H1 (cell line): ENCODE measurements at regions not wholly inside any gene's neighbourhood (a gene's known extent, or its start where the extent isn't known, plus 50 kb on each side); places are given as distances from the start of the nearest gene placed in this dataset.

ENCODE experiments used
- CTCF ChIA-PET: fragments of 300-600 bp; sonication (Branson Sonifier 250); formaldehyde crosslinking; loops from one replicate; lab custom pipeline; 2021; ENCODE audit not compliant: partially characterized antibody; lab: Charles Lee
- POLR2A ChIA-PET: fragments of 300-600 bp; sonication (Branson Sonifier 250); formaldehyde crosslinking; loops from one replicate; lab custom pipeline; 2021; ENCODE audit warnings: inconsistent platforms; ENCODE audit not compliant: partially characterized antibody; lab: Charles Lee
- DNase-seq, 2 experiments: peaks; one replicate each; pipeline versions ENCODE4 v3.0.0 to v3.0.0-alpha.2; 2010 to 2022; ENCODE audit warnings: low spot score in 2 of 2, low read depth in 1 of 2, mixed read lengths in 1 of 2
- FAIRE-seq: peaks from 2 replicates; lab custom pipeline; 2011; peaks lifted over from hg19 to GRCh38; lab: Jason Lieb, UNC
- H2AFZ ChIP-seq: 2 replicates; pipeline ENCODE4 v1.8.1; 2012; ENCODE audit warnings: low read length, inconsistent platforms
- H2AK5ac ChIP-seq: 2 replicates; pipeline ENCODE4 v1.6.1; 2013; ENCODE audit warnings: low read depth, low read length
- H2BK120ac ChIP-seq: replicated peaks from 2 replicates; pipeline ENCODE3; 2013; ENCODE audit warnings: low read depth, low read length, inconsistent platforms
- H2BK12ac ChIP-seq: 2 replicates; pipeline ENCODE4 v1.6.1; 2013; ENCODE audit warnings: low read depth, low read length
- H2BK15ac ChIP-seq: 2 replicates; pipeline ENCODE4 v1.6.1; 2013; ENCODE audit warnings: low read length
- H2BK20ac ChIP-seq: 2 replicates; pipeline ENCODE4 v1.6.1; 2013; ENCODE audit warnings: low read length
- H2BK5ac ChIP-seq: 2 replicates; pipeline ENCODE4 v1.6.1; 2013; ENCODE audit warnings: low read depth, low read length
- H3K14ac ChIP-seq: 2 replicates; pipeline ENCODE4 v1.6.1; 2013; ENCODE audit warnings: inconsistent platforms; ENCODE audit not compliant: insufficient read length
- H3K18ac ChIP-seq: 2 replicates; pipeline ENCODE4 v1.6.1; 2013; ENCODE audit warnings: low read length; ENCODE audit errors: extremely low read depth
- H3K23ac ChIP-seq: 2 replicates; pipeline ENCODE4 v1.6.1; 2013; ENCODE audit warnings: inconsistent platforms; ENCODE audit not compliant: insufficient read length
- H3K23me2 ChIP-seq: 2 replicates; pipeline ENCODE4 v1.6.1; 2013; ENCODE audit warnings: low read depth, low read length
- H3K27ac ChIP-seq: 2 replicates; pipeline ENCODE4 v1.6.1; 2011; ENCODE audit warnings: low read depth, low read length, inconsistent platforms
- H3K27me3 ChIP-seq, 4 experiments: replicated peaks in 1 of 4; 1 replicate in 1 of 4; 2 replicates in 3 of 4; pipeline versions ENCODE4 v1.6.1 to v1.8.1; 2011 to 2013; ENCODE audit warnings: low read length in 3 of 4, mild to moderate bottlenecking in 3 of 4, inconsistent platforms in 2 of 4, mixed read lengths in 2 of 4, moderate library complexity in 1 of 4; ENCODE audit not compliant: control insufficient read depth in 3 of 4, insufficient read depth in 3 of 4; ENCODE audit errors: extremely low read depth in 1 of 4
- H3K36me3 ChIP-seq, 4 experiments: 2 replicates each; pipeline versions ENCODE4 v1.6.1 to v1.8.1; 2011 to 2013; ENCODE audit warnings: mild to moderate bottlenecking in 4 of 4, low read length in 3 of 4, moderate library complexity in 2 of 4, control low read depth in 1 of 4, inconsistent platforms in 1 of 4; ENCODE audit not compliant: insufficient read depth in 4 of 4, control insufficient read depth in 2 of 4
- H3K4ac ChIP-seq: replicated peaks from 2 replicates; pipeline ENCODE3; 2013; ENCODE audit warnings: low read length, low read depth, mixed read lengths, inconsistent platforms; ENCODE audit not compliant: insufficient read length
- H3K4me1 ChIP-seq, 4 experiments: replicated peaks in 1 of 4; 1 replicate in 1 of 4; 2 replicates in 3 of 4; pipeline versions ENCODE4 v1.6.1 to v1.8.1; 2011 to 2013; ENCODE audit warnings: low read length in 3 of 4, inconsistent platforms in 2 of 4, mixed read lengths in 1 of 4; ENCODE audit not compliant: insufficient read depth in 4 of 4, control insufficient read depth in 3 of 4
- H3K4me2 ChIP-seq, 2 experiments: 2 replicates each; pipeline versions ENCODE4 v1.6.1 to v1.8.1; 2011 to 2013; ENCODE audit warnings: low read depth in 2 of 2, low read length in 2 of 2, control low read depth in 1 of 2, inconsistent platforms in 1 of 2, mild to moderate bottlenecking in 1 of 2; ENCODE audit not compliant: insufficient read depth in 1 of 2
- H3K4me3 ChIP-seq, 4 experiments: fragments of 200-600, 300-600 bp in 1 of 4; sonication (generic), shearing (Covaris generic), sonication (Bioruptor Twin) in 1 of 4; 2 replicates each; pipeline versions ENCODE4 v1.5.1 to v1.8.1; 2011 to 2016; ENCODE audit warnings: low read length in 4 of 4, low read depth in 3 of 4, control low read depth in 2 of 4, inconsistent platforms in 2 of 4, mild to moderate bottlenecking in 2 of 4, mixed read lengths in 1 of 4, moderate library complexity in 1 of 4; ENCODE audit not compliant: insufficient read depth in 2 of 4; ENCODE audit errors: extremely low read depth in 1 of 4
- H3K56ac ChIP-seq: replicated peaks from 2 replicates; pipeline ENCODE3; 2013; ENCODE audit warnings: low read depth, mild to moderate bottlenecking, mixed read lengths, low read length, inconsistent platforms; ENCODE audit not compliant: insufficient read length
- H3K79me1 ChIP-seq: 2 replicates; pipeline ENCODE4 v1.6.1; 2013; ENCODE audit warnings: low read depth, low read length, control low read depth
- H3K79me2 ChIP-seq, 2 experiments: 2 replicates each; pipeline versions ENCODE4 v1.6.1 to v1.8.1; 2012 to 2013; ENCODE audit warnings: low read length in 2 of 2, mild to moderate bottlenecking in 2 of 2, inconsistent platforms in 1 of 2; ENCODE audit not compliant: insufficient read depth in 2 of 2, control insufficient read depth in 1 of 2
- H3K9ac ChIP-seq, 4 experiments: replicated peaks in 1 of 4; 1 replicate in 1 of 4; 2 replicates in 3 of 4; pipeline versions ENCODE4 v1.6.1 to v1.8.1; 2011 to 2013; ENCODE audit warnings: low read depth in 3 of 4, low read length in 3 of 4, control low read depth in 2 of 4, mild to moderate bottlenecking in 2 of 4, moderate library complexity in 2 of 4, inconsistent platforms in 1 of 4; ENCODE audit errors: extremely low read depth in 1 of 4
- H3K9me3 ChIP-seq, 2 experiments: 2 replicates each; pipeline versions ENCODE4 v1.6.1 to v1.8.1; 2012 to 2013; ENCODE audit warnings: mild to moderate bottlenecking in 2 of 2, moderate library complexity in 2 of 2, control low read depth in 1 of 2, inconsistent platforms in 1 of 2, low read depth in 1 of 2, low read length in 1 of 2, mixed read lengths in 1 of 2; ENCODE audit not compliant: insufficient read depth in 2 of 2
- H4K20me1 ChIP-seq, 2 experiments: replicated peaks in 1 of 2; 2 replicates each; pipeline versions ENCODE3 to v1.8.1; 2011 to 2013; ENCODE audit warnings: inconsistent platforms in 2 of 2, low read length in 2 of 2, mild to moderate bottlenecking in 1 of 2; ENCODE audit not compliant: insufficient read depth in 2 of 2, control insufficient read depth in 1 of 2
- H4K5ac ChIP-seq: 2 replicates; pipeline ENCODE4 v1.6.1; 2013; ENCODE audit warnings: low read length, low read depth, mixed read lengths, inconsistent platforms; ENCODE audit not compliant: insufficient read length
- H4K8ac ChIP-seq: 2 replicates; pipeline ENCODE4 v1.8.0; 2013; ENCODE audit warnings: mild to moderate bottlenecking, moderate library complexity, low read length, inconsistent platforms; ENCODE audit not compliant: insufficient read depth; ENCODE audit errors: extremely low read depth
- H4K91ac ChIP-seq: replicated peaks from 2 replicates; pipeline ENCODE3; 2013; ENCODE audit warnings: low read length, mixed read lengths, inconsistent platforms; ENCODE audit not compliant: insufficient read length
- CHD1 ChIP-seq: IDR thresholded peaks from 2 replicates; pipeline ENCODE4 v1.6.1; 2012; ENCODE audit warnings: low read depth, low read length, improper control_type of control experiment
- HDAC2 ChIP-seq, 2 experiments: fragments of 300-600 bp in 1 of 2; sonication (generic) in 1 of 2; IDR thresholded peaks; 2 replicates each; pipeline ENCODE4 v1.6.1; 2011 to 2012; ENCODE audit warnings: low read depth in 2 of 2, low read length in 2 of 2, mild to moderate bottlenecking in 2 of 2, moderate library complexity in 2 of 2, borderline replicate concordance in 1 of 2, inconsistent platforms in 1 of 2
- POLR2AphosphoS5 ChIP-seq: IDR thresholded peaks from 2 replicates; pipeline ENCODE4 v1.6.1; 2011; ENCODE audit warnings: low read depth, low read length
- RNF2 ChIP-seq: fragments of 200-900, 300-1000 bp; sonication (generic); IDR thresholded peaks from 2 replicates; pipeline ENCODE4 v1.7.1; 2016; ENCODE audit warnings: borderline replicate concordance, low read depth, mild to moderate bottlenecking, antibody characterized with exemption, low read length; ENCODE audit not compliant: poor library complexity, severe bottlenecking; ENCODE audit errors: missing control alignments
- SAP30 ChIP-seq: fragments of 300-600 bp; sonication (generic); IDR thresholded peaks from 2 replicates; pipeline ENCODE4 v1.7.1; 2012; ENCODE audit warnings: low read length, moderate library complexity, mild to moderate bottlenecking, inconsistent platforms; ENCODE audit not compliant: insufficient read depth, insufficient replicate concordance
- TAF1 ChIP-seq: IDR thresholded peaks from 2 replicates; pipeline ENCODE4 v1.6.1; 2011; ENCODE audit warnings: mild to moderate bottlenecking, low read depth, low read length
- WGBS, 2 experiments: shearing (Covaris generic) in 1 of 2; methylation state at CpG; one replicate each; pipeline versions ENCODE4 v1.1.6 to v1.1.7; 2013 to 2015; ENCODE audit warnings: low lambda C conversion rate in 2 of 2, mixed read lengths in 2 of 2, inconsistent platforms in 1 of 2, low coverage in 1 of 2, missing lambda C conversion rate in 1 of 2; ENCODE audit not compliant: insufficient replicate concordance in 2 of 2, insufficient coverage in 1 of 2, insufficient read length in 1 of 2; ENCODE audit errors: extremely low coverage in 1 of 2, missing lambda C conversion rate in 1 of 2; 5-methylcytosine and 5-hydroxymethylcytosine counted together

DNA sequence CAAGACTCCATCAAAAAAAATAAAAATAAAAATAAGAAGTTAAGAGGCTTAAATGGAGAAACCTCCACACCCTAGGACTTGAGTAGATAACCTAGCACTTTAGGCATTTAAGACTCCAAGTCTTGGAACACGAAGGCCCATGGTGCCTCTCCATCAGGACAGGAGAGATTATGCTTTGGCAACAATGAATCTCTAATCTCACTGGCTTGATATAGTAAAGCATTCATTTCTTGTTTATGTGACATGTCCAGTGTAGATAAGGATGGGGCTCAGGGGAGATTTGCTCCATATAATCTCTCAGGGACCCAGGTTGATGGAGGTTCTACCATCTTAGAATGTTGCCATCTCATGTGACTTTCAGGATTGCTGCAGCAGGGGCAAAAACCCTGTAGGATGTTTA, 117.7 kb upstream of the FUT8 start:
- no peak for FAIRE-seq
- H3K9me3 ChIP-seq, result no peaks in the 10 kb centered on the region
- WGBS, 2 experiments, result 86% methylated on average over 1 of the region's 1 CpG; no CpG with 5 or more reads in 1 of the 2 experiments
- H2BK15ac ChIP-seq, result no peak overlapping the region
- H3K23ac ChIP-seq, result no peak overlapping the region
- H4K20me1 ChIP-seq, result no peaks in the 10 kb centered on the region
- POLR2A ChIA-PET, result no interaction called here
- no peak overlapping the region for H4K8ac ChIP-seq
- H4K5ac ChIP-seq, result no peak overlapping the region
- no peak for DNase-seq
- no peaks in the 10 kb centered on the region for H3K79me2 ChIP-seq
- H2BK5ac ChIP-seq, result no peak overlapping the region
- H3K27me3 ChIP-seq, result no peaks in the 10 kb centered on the region
- H3K4me3 ChIP-seq, result no peak overlapping the region
- no peaks in the 10 kb centered on the region for H3K79me1 ChIP-seq
- H3K27ac ChIP-seq, result no peak overlapping the region
- no peak overlapping the region for H3K18ac ChIP-seq
- H3K4me1 ChIP-seq, result no peaks in the 10 kb centered on the region
- TF ChIP-seq SAP30 (no peak), TAF1 (no peak), CHD1 (no peak), RNF2 (no peak), POLR2AphosphoS5 (no peak), HDAC2 (IDR thresholded peaks at IDR 0.05; ENCODE audit: borderline replicate concordance in 1 of 2, low read depth in 2 of 2, low read length in 2 of 2) (no peak)
- CTCF ChIA-PET, result interaction anchor here (0.9 to 1.6 kb wide), 4 partner anchors 8 to 117 kb away, joined by 3 to 4 read pairs (median 3); partner anchors contain the start of gene FUT8
- no peak overlapping the region for H2AFZ ChIP-seq
- no peaks in the 10 kb centered on the region for H3K23me2 ChIP-seq
- no peak overlapping the region for H2AK5ac ChIP-seq
- no peak overlapping the region for H3K14ac ChIP-seq
- H3K56ac ChIP-seq, result no peak overlapping the region
- no peak overlapping the region for H3K9ac ChIP-seq
- no peak overlapping the region for H4K91ac ChIP-seq
- H3K4me2 ChIP-seq, result no peak overlapping the region
- no peak overlapping the region for H2BK120ac ChIP-seq
- no peaks in the 10 kb centered on the region for H3K36me3 ChIP-seq
- H3K4ac ChIP-seq, result no peak overlapping the region
- no peak overlapping the region for H2BK20ac ChIP-seq
- H2BK12ac ChIP-seq, result no peak overlapping the region
